HG03045 (cell line): ENCODE measurements at regions not wholly inside any gene's neighbourhood (a gene's known extent, or its start where the extent isn't known, plus 50 kb on each side); places are given as distances from the start of the nearest gene placed in this dataset.

Experiments used
- ATAC-seq: cut with Tn5 transposase; IDR thresholded peaks from one replicate; pipeline ENCODE4 v1.9.1; 2021; ENCODE audit warnings: mild to moderate bottlenecking, moderate library complexity; ENCODE audit not compliant: unreplicated experiment

GRCh38 chr6:122524056-122524455 is 52.4 kb upstream of the SERINC1 start:
- ATAC-seq, result no peak

GRCh38 chr6:122530440-122531046 is 58.9 kb upstream of the SERINC1 start:
- peak; percentile 98 for ATAC-seq

GRCh38 chr6:122548281-122548680 is 61.9 kb upstream of the PKIB start:
- ATAC-seq, result no peak

- no peak for ATAC-seq
Measured at GRCh38 chr6:122548820-122549219, 61.4 kb upstream of the PKIB start.

- ATAC-seq, result no peak
Measured at GRCh38 chr6:122553697-122554096, 56.5 kb upstream of the PKIB start.

- ATAC-seq, result no peak
Measured at GRCh38 chr6:122555561-122555960, 54.6 kb upstream of the PKIB start.

- ATAC-seq, result no peak
Measured at GRCh38 chr6:122558080-122558479, 52.1 kb upstream of the PKIB start.
